Activated naive CD4-positive, alpha-beta T cell treated with anti-CD3 and anti-CD28 coated beads, Interleukin-2, amount 50 U/mL, for 16 hours (primary cell): ENCODE measurements at regions not wholly inside any gene's neighbourhood (a gene's known extent, or its start where the extent isn't known, plus 50 kb on each side); places are given as distances from the start of the nearest gene placed in this dataset.
"Not testable (repeated sequence)": the region's sequence is repeated elsewhere in the genome, so short reads cannot be mapped to it uniquely, and the experiment has no call there.

Experiments used
- DNase-seq: peaks from one replicate; pipeline ENCODE4 v3.0.0-alpha.2; 2020

GRCh38 chrX:45527834-45528233 lies 327.2 kb upstream of the DIPK2B start:
- DNase-seq, result no peak

GRCh38 chrX:45524805-45525204 lies 324.1 kb upstream of the DIPK2B start:
- DNase-seq, result no peak

- DNase-seq, result no peak
Observed at GRCh38 chrX:45524296-45524695, 323.6 kb upstream of the DIPK2B start.

- no peak for DNase-seq
Observed at GRCh38 chrX:45518552-45518951, 317.9 kb upstream of the DIPK2B start.

- DNase-seq, result no peak
Observed at GRCh38 chrX:45517090-45517973, 316.7 kb upstream of the DIPK2B start.

- DNase-seq, result peak; percentile 26
Observed at GRCh38 chrX:45515262-45516215, 314.9 kb upstream of the DIPK2B start.

GRCh38 chrX:45513042-45513441 lies 312.4 kb upstream of the DIPK2B start:
- no peak for DNase-seq

GRCh38 chrX:45508454-45508853 lies 307.8 kb upstream of the DIPK2B start:
- no peak for DNase-seq

- DNase-seq, result no peak
Observed at GRCh38 chrX:45506149-45506730, 305.6 kb upstream of the DIPK2B start.

- DNase-seq, result no peak
Observed at GRCh38 chrX:45505214-45505613, 304.5 kb upstream of the DIPK2B start.

GRCh38 chrX:45503787-45504362 lies 303.2 kb upstream of the DIPK2B start:
- DNase-seq, result not testable (repeated sequence)

- no peak for DNase-seq
Observed at GRCh38 chrX:45502396-45502795, 301.7 kb upstream of the DIPK2B start.

GRCh38 chrX:45497290-45497689 lies 296.6 kb upstream of the DIPK2B start:
- DNase-seq, result no peak

GRCh38 chrX:45485719-45486118 lies 285.0 kb upstream of the DIPK2B start:
- DNase-seq, result no peak

- no peak for DNase-seq
Observed at GRCh38 chrX:45479835-45480422, 279.3 kb upstream of the DIPK2B start.

- no peak for DNase-seq
Observed at GRCh38 chrX:45479196-45479834, 278.6 kb upstream of the DIPK2B start.

GRCh38 chrX:45472968-45473367 lies 272.3 kb upstream of the DIPK2B start:
- DNase-seq, result no peak

- DNase-seq, result not testable (repeated sequence)
Observed at GRCh38 chrX:45467537-45467936, 266.9 kb upstream of the DIPK2B start.

- not testable (repeated sequence) for DNase-seq
Observed at GRCh38 chrX:45455732-45456131, 255.1 kb upstream of the DIPK2B start.

- DNase-seq, result no peak
Observed at GRCh38 chrX:45454290-45454689, 253.6 kb upstream of the DIPK2B start.

GRCh38 chrX:45449982-45450381 lies 249.3 kb upstream of the DIPK2B start:
- DNase-seq, result no peak

- no peak for DNase-seq
Observed at GRCh38 chrX:45447995-45448394, 247.3 kb upstream of the DIPK2B start.
